ENCODE measurements at regions not wholly inside any gene's neighbourhood (a gene's known extent, or its start where the extent isn't known, plus 50 kb on each side); places are given as distances from the start of the nearest gene placed in this dataset.

GRCh38 chr3:84096188-84096587 is 862.6 kb upstream of the CADM2 start:
- Histone ChIP-seq H3K79me2 (ENCODE audit: control insufficient read depth, insufficient read depth, low read length) (no peaks in the 10 kb centered on the region), H3K4me2 (ENCODE audit: insufficient read depth, low read length) (no peak overlapping the region), H3K9me1 (ENCODE audit: control insufficient read depth, insufficient read depth, low read length) (no peaks in the 10 kb centered on the region), H3K9me3 (replicated peaks; ENCODE audit: control insufficient read depth, insufficient read depth, low read depth, low read length) (no peaks in the 10 kb centered on the region), H3K27me3 (ENCODE audit: control insufficient read depth in 2 of 2, insufficient read depth in 2 of 2, low read length in 2 of 2) (no peaks in the 10 kb centered on the region), H2AFZ (ENCODE audit: low read depth, low read length) (no peak overlapping the region), H3K36me3 (ENCODE audit: control insufficient read depth, insufficient read depth, low read length) (no peaks in the 10 kb centered on the region), H3K9ac (ENCODE audit: insufficient read depth in 1 of 2, low read depth in 2 of 2, low read length in 2 of 2) (no peak overlapping the region), H3K4me3 (no peak overlapping the region), H3K4me1 (replicated peaks in 1 of 2; ENCODE audit: control insufficient read depth in 2 of 2, insufficient read depth in 2 of 2, low read length in 2 of 2) (no peaks in the 10 kb centered on the region), H3K27ac (ENCODE audit: extremely low read depth, low read depth, low read length) (no peak overlapping the region), H4K20me1 (replicated peaks; ENCODE audit: control insufficient read depth, insufficient read depth, low read length) (no peaks in the 10 kb centered on the region)
- ChIA-PET CTCF (ENCODE audit: low intra/inter-chr PET ratio) (no interaction called here), POLR2A (no interaction called here)
- ATAC-seq: no peak
- in situ Hi-C loops (cut with MboI): no loop called here
- no TSS peak for BruUV-seq (replicated peaks)
- no peak for DNase-seq (ENCODE audit: extremely low read depth in 1 of 4, low spot score in 3 of 4)
- intact Hi-C loops (cut with micrococcal nuclease): no loop called here
- FAIRE-seq: no peak
- TF ChIP-seq, protein P1, sequence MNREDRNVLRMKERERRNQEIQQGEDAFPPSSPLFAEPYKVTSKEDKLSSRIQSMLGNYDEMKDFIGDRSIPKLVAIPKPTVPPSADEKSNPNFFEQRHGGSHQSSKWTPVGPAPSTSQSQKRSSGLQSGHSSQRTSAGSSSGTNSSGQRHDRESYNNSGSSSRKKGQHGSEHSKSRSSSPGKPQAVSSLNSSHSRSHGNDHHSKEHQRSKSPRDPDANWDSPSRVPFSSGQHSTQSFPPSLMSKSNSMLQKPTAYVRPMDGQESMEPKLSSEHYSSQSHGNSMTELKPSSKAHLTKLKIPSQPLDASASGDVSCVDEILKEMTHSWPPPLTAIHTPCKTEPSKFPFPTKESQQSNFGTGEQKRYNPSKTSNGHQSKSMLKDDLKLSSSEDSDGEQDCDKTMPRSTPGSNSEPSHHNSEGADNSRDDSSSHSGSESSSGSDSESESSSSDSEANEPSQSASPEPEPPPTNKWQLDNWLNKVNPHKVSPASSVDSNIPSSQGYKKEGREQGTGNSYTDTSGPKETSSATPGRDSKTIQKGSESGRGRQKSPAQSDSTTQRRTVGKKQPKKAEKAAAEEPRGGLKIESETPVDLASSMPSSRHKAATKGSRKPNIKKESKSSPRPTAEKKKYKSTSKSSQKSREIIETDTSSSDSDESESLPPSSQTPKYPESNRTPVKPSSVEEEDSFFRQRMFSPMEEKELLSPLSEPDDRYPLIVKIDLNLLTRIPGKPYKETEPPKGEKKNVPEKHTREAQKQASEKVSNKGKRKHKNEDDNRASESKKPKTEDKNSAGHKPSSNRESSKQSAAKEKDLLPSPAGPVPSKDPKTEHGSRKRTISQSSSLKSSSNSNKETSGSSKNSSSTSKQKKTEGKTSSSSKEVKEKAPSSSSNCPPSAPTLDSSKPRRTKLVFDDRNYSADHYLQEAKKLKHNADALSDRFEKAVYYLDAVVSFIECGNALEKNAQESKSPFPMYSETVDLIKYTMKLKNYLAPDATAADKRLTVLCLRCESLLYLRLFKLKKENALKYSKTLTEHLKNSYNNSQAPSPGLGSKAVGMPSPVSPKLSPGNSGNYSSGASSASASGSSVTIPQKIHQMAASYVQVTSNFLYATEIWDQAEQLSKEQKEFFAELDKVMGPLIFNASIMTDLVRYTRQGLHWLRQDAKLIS (CRISPR knock-in tag; IDR thresholded peaks at IDR 0.05): no peak
- TF ChIP-seq ZNF175 (CRISPR knock-in tag; IDR thresholded peaks at IDR 0.05; ENCODE audit: low read depth): no peak
- TF ChIP-seq, protein P2, sequence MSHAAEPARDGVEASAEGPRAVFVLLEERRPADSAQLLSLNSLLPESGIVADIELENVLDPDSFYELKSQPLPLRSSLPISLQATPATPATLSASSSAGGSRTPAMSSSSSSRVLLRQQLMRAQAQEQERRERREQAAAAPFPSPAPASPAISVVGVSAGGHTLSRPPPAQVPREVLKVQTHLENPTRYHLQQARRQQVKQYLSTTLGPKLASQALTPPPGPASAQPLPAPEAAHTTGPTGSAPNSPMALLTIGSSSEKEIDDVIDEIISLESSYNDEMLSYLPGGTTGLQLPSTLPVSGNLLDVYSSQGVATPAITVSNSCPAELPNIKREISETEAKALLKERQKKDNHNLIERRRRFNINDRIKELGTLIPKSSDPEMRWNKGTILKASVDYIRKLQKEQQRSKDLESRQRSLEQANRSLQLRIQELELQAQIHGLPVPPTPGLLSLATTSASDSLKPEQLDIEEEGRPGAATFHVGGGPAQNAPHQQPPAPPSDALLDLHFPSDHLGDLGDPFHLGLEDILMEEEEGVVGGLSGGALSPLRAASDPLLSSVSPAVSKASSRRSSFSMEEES (CRISPR knock-in tag; IDR thresholded peaks at IDR 0.05): no peak
- no peak for TF ChIP-seq NCOA4 (IDR thresholded peaks at IDR 0.05; ENCODE audit: partially characterized antibody)
- peak; percentile 17; the same call in 1 of the 2 replicates for TF ChIP-seq MAFF (IDR thresholded peaks at IDR 0.05; ENCODE audit: low read length)
- no peak for TF ChIP-seq E2F1 (CRISPR knock-in tag; IDR thresholded peaks at IDR 0.05)
- TF ChIP-seq, protein P3, sequence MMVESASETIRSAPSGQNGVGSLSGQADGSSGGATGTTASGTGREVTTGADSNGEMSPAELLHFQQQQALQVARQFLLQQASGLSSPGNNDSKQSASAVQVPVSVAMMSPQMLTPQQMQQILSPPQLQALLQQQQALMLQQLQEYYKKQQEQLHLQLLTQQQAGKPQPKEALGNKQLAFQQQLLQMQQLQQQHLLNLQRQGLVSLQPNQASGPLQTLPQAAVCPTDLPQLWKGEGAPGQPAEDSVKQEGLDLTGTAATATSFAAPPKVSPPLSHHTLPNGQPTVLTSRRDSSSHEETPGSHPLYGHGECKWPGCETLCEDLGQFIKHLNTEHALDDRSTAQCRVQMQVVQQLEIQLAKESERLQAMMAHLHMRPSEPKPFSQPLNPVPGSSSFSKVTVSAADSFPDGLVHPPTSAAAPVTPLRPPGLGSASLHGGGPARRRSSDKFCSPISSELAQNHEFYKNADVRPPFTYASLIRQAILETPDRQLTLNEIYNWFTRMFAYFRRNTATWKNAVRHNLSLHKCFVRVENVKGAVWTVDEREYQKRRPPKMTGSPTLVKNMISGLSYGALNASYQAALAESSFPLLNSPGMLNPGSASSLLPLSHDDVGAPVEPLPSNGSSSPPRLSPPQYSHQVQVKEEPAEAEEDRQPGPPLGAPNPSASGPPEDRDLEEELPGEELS (CRISPR knock-in tag; IDR thresholded peaks at IDR 0.05; ENCODE audit: borderline replicate concordance): no peak
- no peak for TF ChIP-seq L3MBTL2 (IDR thresholded peaks at IDR 0.05)
- peak; percentile 41; the same call in 1 of the 2 replicates for TF ChIP-seq ZNF316 (IDR thresholded peaks at IDR 0.05)
- TF ChIP-seq ZNF699 (CRISPR knock-in tag; IDR thresholded peaks at IDR 0.05; ENCODE audit: insufficient replicate concordance): no peak
- TF ChIP-seq NR1H2 (CRISPR knock-in tag; IDR thresholded peaks at IDR 0.05): no peak
- no peak for TF ChIP-seq NR2F6 (CRISPR knock-in tag; IDR thresholded peaks at IDR 0.05)
- no peak for TF ChIP-seq IRF2 (CRISPR knock-in tag; IDR thresholded peaks at IDR 0.05)
- TF ChIP-seq TEAD4 (IDR thresholded peaks at IDR 0.05; ENCODE audit: low read length): no peak
- TF ChIP-seq TEAD4 (CRISPR knock-in tag; IDR thresholded peaks at IDR 0.05; ENCODE audit: borderline replicate concordance): no peak
- TF ChIP-seq TAF7 (tag; IDR thresholded peaks at IDR 0.05): no peak

Data from K562 (cell line).